ENCODE measurements at regions not wholly inside any gene's neighbourhood (a gene's known extent, or its start where the extent isn't known, plus 50 kb on each side); places are given as distances from the start of the nearest gene placed in this dataset.

GRCh38 chr20:50285376-50286173 is 94.9 kb downstream of the CEBPB start:
- H3K4me3 ChIP-seq (ENCODE audit: low read depth, low read length) = no peak overlapping the region
- TF ChIP-seq CTCF (IDR thresholded peaks at IDR 0.05; ENCODE audit: borderline replicate concordance, insufficient read depth, low read depth, low read length) = no peak

GRCh38 chr20:50286174-50286511 is 95.5 kb downstream of the CEBPB start:
- no peak overlapping the region for H3K4me3 ChIP-seq (ENCODE audit: low read depth, low read length)
- no peak for TF ChIP-seq CTCF (IDR thresholded peaks at IDR 0.05; ENCODE audit: borderline replicate concordance, insufficient read depth, low read depth, low read length)

- H3K4me3 ChIP-seq (ENCODE audit: low read depth, low read length) = no peak overlapping the region
- no peak for TF ChIP-seq CTCF (IDR thresholded peaks at IDR 0.05; ENCODE audit: borderline replicate concordance, insufficient read depth, low read depth, low read length)
Observed at GRCh38 chr20:50286609-50287008, 96.0 kb downstream of the CEBPB start.

GRCh38 chr20:50287512-50287911 is 96.9 kb downstream of the CEBPB start:
- H3K4me3 ChIP-seq (ENCODE audit: low read depth, low read length) = no peak overlapping the region
- no peak for TF ChIP-seq CTCF (IDR thresholded peaks at IDR 0.05; ENCODE audit: borderline replicate concordance, insufficient read depth, low read depth, low read length)

GRCh38 chr20:50288128-50288623 is 97.5 kb downstream of the CEBPB start:
- no peak overlapping the region for H3K4me3 ChIP-seq (ENCODE audit: low read depth, low read length)
- TF ChIP-seq CTCF (IDR thresholded peaks at IDR 0.05; ENCODE audit: borderline replicate concordance, insufficient read depth, low read depth, low read length) = no peak

- TF ChIP-seq CTCF (IDR thresholded peaks at IDR 0.05; ENCODE audit: borderline replicate concordance, insufficient read depth, low read depth, low read length) = no peak
- no peak overlapping the region for H3K4me3 ChIP-seq (ENCODE audit: low read depth, low read length)
Observed at GRCh38 chr20:50289581-50289980, 99.0 kb downstream of the CEBPB start.

GRCh38 chr20:50290112-50290511 is 99.5 kb downstream of the CEBPB start:
- TF ChIP-seq CTCF (IDR thresholded peaks at IDR 0.05; ENCODE audit: borderline replicate concordance, insufficient read depth, low read depth, low read length) = no peak
- no peak overlapping the region for H3K4me3 ChIP-seq (ENCODE audit: low read depth, low read length)

All from GM12875 (cell line).